ENCODE measurements at regions not wholly inside any gene's neighbourhood (a gene's known extent, or its start where the extent isn't known, plus 50 kb on each side); places are given as distances from the start of the nearest gene placed in this dataset.

DNA sequence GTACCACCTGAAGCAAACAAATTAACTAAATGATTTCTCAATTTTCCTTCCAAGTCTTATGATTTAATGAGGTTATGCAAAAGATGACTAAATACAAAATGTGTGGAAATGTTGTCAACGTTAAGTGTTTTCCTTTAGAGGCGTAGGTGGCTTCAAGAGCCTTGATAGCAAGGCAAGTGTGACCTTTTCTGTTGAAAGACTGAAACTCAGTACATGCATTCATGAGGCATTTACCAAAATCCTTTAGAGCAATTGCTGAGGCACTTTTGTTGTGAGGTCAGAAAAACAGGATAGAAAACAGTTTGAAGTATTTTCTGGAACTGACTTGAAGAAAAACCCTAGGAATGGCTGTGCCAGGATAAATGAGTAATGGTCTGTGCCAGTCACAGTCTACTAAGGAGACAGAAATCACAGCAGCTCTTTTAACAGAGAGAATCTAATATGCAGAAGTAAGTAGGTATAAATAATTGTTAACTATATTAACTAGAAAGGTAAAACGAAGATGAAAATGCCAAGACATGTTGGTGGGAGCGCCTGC lies 326.5 kb upstream of the CDH20 start:
- POLR2A ChIA-PET: no interaction called here
- no peak overlapping the region for H3K4me3 ChIP-seq (ENCODE audit: low read depth, low read length)
- no peak overlapping the region for H3K27ac ChIP-seq (ENCODE audit: low read depth, low read length)
- H3K27me3 ChIP-seq (ENCODE audit: control insufficient read depth, insufficient read depth, low read length): no peaks in the 10 kb centered on the region
- CTCF ChIA-PET: no interaction called here
- TF ChIP-seq, protein P1, sequence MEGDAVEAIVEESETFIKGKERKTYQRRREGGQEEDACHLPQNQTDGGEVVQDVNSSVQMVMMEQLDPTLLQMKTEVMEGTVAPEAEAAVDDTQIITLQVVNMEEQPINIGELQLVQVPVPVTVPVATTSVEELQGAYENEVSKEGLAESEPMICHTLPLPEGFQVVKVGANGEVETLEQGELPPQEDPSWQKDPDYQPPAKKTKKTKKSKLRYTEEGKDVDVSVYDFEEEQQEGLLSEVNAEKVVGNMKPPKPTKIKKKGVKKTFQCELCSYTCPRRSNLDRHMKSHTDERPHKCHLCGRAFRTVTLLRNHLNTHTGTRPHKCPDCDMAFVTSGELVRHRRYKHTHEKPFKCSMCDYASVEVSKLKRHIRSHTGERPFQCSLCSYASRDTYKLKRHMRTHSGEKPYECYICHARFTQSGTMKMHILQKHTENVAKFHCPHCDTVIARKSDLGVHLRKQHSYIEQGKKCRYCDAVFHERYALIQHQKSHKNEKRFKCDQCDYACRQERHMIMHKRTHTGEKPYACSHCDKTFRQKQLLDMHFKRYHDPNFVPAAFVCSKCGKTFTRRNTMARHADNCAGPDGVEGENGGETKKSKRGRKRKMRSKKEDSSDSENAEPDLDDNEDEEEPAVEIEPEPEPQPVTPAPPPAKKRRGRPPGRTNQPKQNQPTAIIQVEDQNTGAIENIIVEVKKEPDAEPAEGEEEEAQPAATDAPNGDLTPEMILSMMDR (IDR thresholded peaks at IDR 0.05; ENCODE audit: low read depth, low read length): no peak
- H3K9me3 ChIP-seq (ENCODE audit: control insufficient read depth, insufficient read depth, low read length): peaks cover 9% of the 10 kb centered on the region
- DNase-seq (ENCODE audit: low read depth, low spot score): no peak

DNA sequence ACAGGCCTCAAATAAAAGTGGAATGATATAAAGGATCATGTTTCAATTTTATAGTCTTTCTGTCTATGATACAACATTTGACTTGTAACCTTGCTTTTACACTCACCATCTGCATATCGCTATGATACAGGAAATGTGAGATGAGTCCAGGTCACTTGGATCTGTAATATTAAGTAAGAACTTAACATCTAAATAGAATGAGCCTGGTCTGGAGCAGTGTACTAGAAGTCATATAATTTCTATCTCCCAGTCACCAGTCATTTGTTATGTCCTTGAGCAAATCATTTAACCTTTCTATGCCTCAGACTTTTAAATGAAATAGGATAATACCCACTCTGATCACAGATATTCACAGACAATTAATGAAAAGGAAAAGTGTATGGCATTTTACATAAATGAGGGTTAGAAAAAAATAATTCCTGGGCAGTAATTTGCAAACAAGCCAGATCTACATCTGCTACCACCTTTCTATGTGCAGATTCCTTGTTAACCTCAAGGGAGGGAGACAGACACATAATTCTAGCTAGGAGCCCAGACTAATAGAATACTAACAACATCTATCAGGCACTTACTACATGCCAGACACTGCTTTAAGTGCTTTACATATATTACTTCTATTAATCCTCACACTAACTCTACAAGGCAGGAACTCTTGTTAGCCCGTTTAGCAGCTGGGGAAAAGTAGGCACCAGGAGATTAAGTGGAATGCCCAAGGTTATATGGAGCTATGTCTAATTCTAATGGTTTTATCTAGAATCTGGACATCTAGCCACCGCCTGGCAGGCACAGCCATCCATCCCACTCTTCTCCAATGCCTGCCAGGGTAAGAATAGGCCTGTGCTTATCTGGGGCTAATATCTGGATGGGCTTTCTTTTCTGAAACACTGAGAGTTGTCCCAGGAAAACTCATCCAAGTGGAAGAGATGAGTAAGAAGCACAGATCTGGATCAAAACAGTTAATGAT lies 313.6 kb upstream of the CDH20 start:
- TF ChIP-seq, protein P1 (IDR thresholded peaks at IDR 0.05; ENCODE audit: low read depth, low read length): no peak
- H3K4me3 ChIP-seq (ENCODE audit: low read depth, low read length): no peak overlapping the region
- CTCF ChIA-PET: no interaction called here
- no peak for DNase-seq (ENCODE audit: low read depth, low spot score)
- H3K9me3 ChIP-seq (ENCODE audit: control insufficient read depth, insufficient read depth, low read length): peaks cover 7% of the 10 kb centered on the region
- H3K27ac ChIP-seq (ENCODE audit: low read depth, low read length): no peak overlapping the region
- H3K27me3 ChIP-seq (ENCODE audit: control insufficient read depth, insufficient read depth, low read length): no peaks in the 10 kb centered on the region
- POLR2A ChIA-PET: no interaction called here

DNA sequence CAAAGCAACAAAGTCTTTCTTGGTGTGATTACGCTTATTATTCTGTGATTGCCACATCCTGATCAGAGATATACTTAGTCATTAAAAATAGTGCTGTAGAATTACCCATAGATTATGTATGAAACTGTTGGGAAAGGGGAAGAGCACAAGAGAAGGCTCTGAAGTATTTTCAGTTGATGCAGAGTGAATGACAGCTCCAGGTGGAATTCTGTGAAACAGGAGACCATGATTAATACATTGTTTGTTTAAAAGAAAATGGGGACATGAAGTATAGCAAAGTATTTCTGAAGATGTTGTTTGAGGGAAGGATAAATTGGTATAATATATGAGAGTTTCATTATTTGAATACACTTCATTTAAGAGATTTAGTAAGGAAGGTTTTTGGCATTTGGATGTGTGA lies 307.6 kb upstream of the CDH20 start:
- no peak overlapping the region for H3K27ac ChIP-seq (ENCODE audit: low read depth, low read length)
- DNase-seq (ENCODE audit: low read depth, low spot score): no peak
- peaks cover 6% of the 10 kb centered on the region for H3K9me3 ChIP-seq (ENCODE audit: control insufficient read depth, insufficient read depth, low read length)
- H3K27me3 ChIP-seq (ENCODE audit: control insufficient read depth, insufficient read depth, low read length): no peaks in the 10 kb centered on the region
- TF ChIP-seq, protein P1 (IDR thresholded peaks at IDR 0.05; ENCODE audit: low read depth, low read length): no peak
- ChIA-PET CTCF (no interaction called here), POLR2A (no interaction called here)
- H3K4me3 ChIP-seq (ENCODE audit: low read depth, low read length): no peak overlapping the region

DNA sequence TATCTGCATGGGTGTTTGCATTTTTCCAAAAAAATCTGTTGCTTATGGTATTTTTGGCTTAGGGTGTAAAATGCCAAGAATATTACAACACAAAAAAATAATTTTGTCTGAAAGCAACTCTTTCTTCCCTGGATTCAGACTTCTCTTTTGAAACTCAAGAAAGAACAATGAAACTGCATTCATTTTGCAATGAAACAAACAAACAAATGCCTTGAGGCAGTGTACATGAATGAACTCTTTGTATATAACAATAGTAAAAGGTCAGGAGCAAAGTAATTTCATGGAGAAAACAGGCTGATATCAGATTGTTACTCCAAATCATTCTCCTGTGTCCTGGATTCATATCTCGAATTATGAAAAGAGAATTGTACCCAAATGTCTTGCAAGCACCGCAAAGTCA lies 301.6 kb upstream of the CDH20 start:
- DNase-seq (ENCODE audit: low read depth, low spot score): no peak
- ChIA-PET POLR2A (no interaction called here), CTCF (no interaction called here)
- no peak overlapping the region for H3K27ac ChIP-seq (ENCODE audit: low read depth, low read length)
- no peak overlapping the region for H3K4me3 ChIP-seq (ENCODE audit: low read depth, low read length)
- H3K27me3 ChIP-seq (ENCODE audit: control insufficient read depth, insufficient read depth, low read length): no peaks in the 10 kb centered on the region
- TF ChIP-seq, protein P1 (IDR thresholded peaks at IDR 0.05; ENCODE audit: low read depth, low read length): no peak
- peaks cover 3% of the 10 kb centered on the region; the same call in 1 of the 2 replicates for H3K9me3 ChIP-seq (ENCODE audit: control insufficient read depth, insufficient read depth, low read length)

DNA sequence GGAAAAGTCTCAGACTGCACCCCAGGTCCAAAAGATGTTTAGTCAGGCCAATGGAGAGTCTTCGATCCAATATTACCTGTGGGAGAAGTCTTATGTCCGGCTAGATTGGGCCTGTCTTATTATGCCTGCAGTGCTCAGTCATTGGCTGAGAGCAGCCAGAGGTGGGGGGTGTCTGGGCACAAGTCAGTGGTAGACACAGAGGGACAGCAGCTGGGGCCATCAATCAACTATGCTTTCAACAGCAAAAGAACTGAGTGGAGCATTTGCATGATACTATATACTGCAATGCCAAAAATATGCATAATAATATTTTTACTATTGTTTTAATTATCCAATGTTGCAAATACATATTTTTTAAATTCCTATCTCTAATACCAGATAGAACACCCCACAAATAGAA lies 298.6 kb upstream of the CDH20 start:
- POLR2A ChIA-PET: no interaction called here
- TF ChIP-seq, protein P1 (IDR thresholded peaks at IDR 0.05; ENCODE audit: low read depth, low read length): no peak
- Histone ChIP-seq H3K27me3 (ENCODE audit: control insufficient read depth, insufficient read depth, low read length) (no peaks in the 10 kb centered on the region), H3K9me3 (ENCODE audit: control insufficient read depth, insufficient read depth, low read length) (no peaks in the 10 kb centered on the region), H3K27ac (ENCODE audit: low read depth, low read length) (no peak overlapping the region), H3K4me3 (ENCODE audit: low read depth, low read length) (no peak overlapping the region)
- CTCF ChIA-PET: no interaction called here
- no peak for DNase-seq (ENCODE audit: low read depth, low spot score)

All from AG04450 (cell line).